ENCODE measurements at regions not wholly inside any gene's neighbourhood (a gene's known extent, or its start where the extent isn't known, plus 50 kb on each side); places are given as distances from the start of the nearest gene placed in this dataset.
A peak's percentile ranks its signal among the peaks of the same experiment; 100 is the strongest.
"Not testable (repeated sequence)": the region's sequence is repeated elsewhere in the genome, so short reads cannot be mapped to it uniquely, and the experiment has no call there.

- peak; percentile 49 for DNase-seq (ENCODE audit: low read depth)
Measured at GRCh38 chr1:222240536-222241181, 307.2 kb downstream of the HHIPL2 start.

- peak; percentile 27 for DNase-seq (ENCODE audit: low read depth)
Measured at GRCh38 chr1:222239130-222239529, 308.8 kb downstream of the HHIPL2 start.

- no peak for DNase-seq (ENCODE audit: low read depth)
Measured at GRCh38 chr1:222234351-222234750, 313.6 kb downstream of the HHIPL2 start.

- DNase-seq (ENCODE audit: low read depth): no peak
Measured at GRCh38 chr1:222233444-222234158, 314.3 kb downstream of the HHIPL2 start.

- DNase-seq (ENCODE audit: low read depth): no peak
Measured at GRCh38 chr1:222232842-222233241, 315.1 kb downstream of the HHIPL2 start.

GRCh38 chr1:222229672-222230312 lies 318.1 kb downstream of the HHIPL2 start:
- no peak for DNase-seq (ENCODE audit: low read depth)

GRCh38 chr1:222225316-222225691 lies 322.6 kb downstream of the HHIPL2 start:
- DNase-seq (ENCODE audit: low read depth): no peak

GRCh38 chr1:222224636-222225315 lies 323.1 kb downstream of the HHIPL2 start:
- peak; percentile 53 for DNase-seq (ENCODE audit: low read depth)

- no peak for DNase-seq (ENCODE audit: low read depth)
Measured at GRCh38 chr1:222224156-222224555, 323.7 kb downstream of the HHIPL2 start.

- no peak for DNase-seq (ENCODE audit: low read depth)
Measured at GRCh38 chr1:222223010-222223409, 324.9 kb downstream of the HHIPL2 start.

- DNase-seq (ENCODE audit: low read depth): no peak
Measured at GRCh38 chr1:222216255-222216754, 331.6 kb downstream of the HHIPL2 start.

- no peak for DNase-seq (ENCODE audit: low read depth)
Measured at GRCh38 chr1:222210776-222211175, 337.1 kb downstream of the HHIPL2 start.

GRCh38 chr1:222204475-222204874 lies 343.4 kb downstream of the HHIPL2 start:
- DNase-seq (ENCODE audit: low read depth): no peak

GRCh38 chr1:222202831-222203230 lies 345.1 kb downstream of the HHIPL2 start:
- no peak for DNase-seq (ENCODE audit: low read depth)

- DNase-seq (ENCODE audit: low read depth): no peak
Measured at GRCh38 chr1:222196736-222197135, 351.2 kb downstream of the HHIPL2 start.

- DNase-seq (ENCODE audit: low read depth): no peak
Measured at GRCh38 chr1:222196288-222196687, 351.6 kb downstream of the HHIPL2 start.

GRCh38 chr1:222195857-222196256 lies 352.0 kb downstream of the HHIPL2 start:
- no peak for DNase-seq (ENCODE audit: low read depth)

GRCh38 chr1:222189218-222189617 lies 358.7 kb downstream of the HHIPL2 start:
- no peak for DNase-seq (ENCODE audit: low read depth)

GRCh38 chr1:222187566-222188332 lies 360.2 kb downstream of the HHIPL2 start:
- DNase-seq (ENCODE audit: low read depth): no peak

GRCh38 chr1:222182641-222183040 lies 365.3 kb downstream of the HHIPL2 start:
- DNase-seq (ENCODE audit: low read depth): no peak

- DNase-seq (ENCODE audit: low read depth): no peak
Measured at GRCh38 chr1:222181191-222181590, 366.7 kb downstream of the HHIPL2 start.

GRCh38 chr1:222177496-222177895 lies 370.4 kb downstream of the HHIPL2 start:
- not testable (repeated sequence) for DNase-seq (ENCODE audit: low read depth)

All from renal cortical epithelial cell (primary cell).